ENCODE measurements at regions not wholly inside any gene's neighbourhood (a gene's known extent, or its start where the extent isn't known, plus 50 kb on each side); places are given as distances from the start of the nearest gene placed in this dataset.
"Not testable (repeated sequence)": the region's sequence is repeated elsewhere in the genome, so short reads cannot be mapped to it uniquely, and the experiment has no call there.

DNA sequence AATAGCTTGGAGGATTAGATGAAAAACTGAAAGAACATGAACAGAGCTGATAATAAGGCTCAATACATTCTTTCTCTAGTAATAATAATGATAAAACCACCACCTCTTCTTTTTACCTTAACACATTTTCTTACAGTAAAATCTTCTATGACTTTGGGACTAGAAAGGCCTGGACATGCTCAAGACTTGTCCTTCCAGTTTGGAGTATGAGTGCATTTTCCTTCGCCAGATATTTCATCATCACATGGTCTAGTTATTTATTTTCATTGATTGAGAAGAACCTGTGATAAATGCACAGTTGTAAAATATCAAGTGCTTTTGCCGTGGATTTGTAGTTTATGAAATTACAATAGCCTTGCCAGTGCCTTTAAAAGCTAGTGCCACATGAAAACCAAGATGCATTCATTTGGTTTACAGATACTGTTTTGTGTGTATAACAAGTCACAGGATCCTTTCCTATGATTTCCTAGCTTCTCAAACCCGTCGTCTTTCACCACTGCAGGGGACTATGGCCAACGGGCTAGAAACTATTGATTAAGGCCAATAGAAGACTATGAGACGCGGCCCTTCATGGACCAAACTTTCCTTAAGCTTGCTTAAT is 200.2 kb upstream of the ZNF217 start:
- Histone ChIP-seq H3K9me3 (no peaks in the 10 kb centered on the region), H3K36me3 (no peaks in the 10 kb centered on the region), H3K27me3 (no peaks in the 10 kb centered on the region), H3K4me3 (no peak overlapping the region), H3K4me1 (no peaks in the 10 kb centered on the region), H3K27ac (no peak overlapping the region)
- no peak for DNase-seq (ENCODE audit: low spot score in 2 of 2)
- intact Hi-C loops (cut with DNase I) = no loop called here
- TF ChIP-seq, protein P1, sequence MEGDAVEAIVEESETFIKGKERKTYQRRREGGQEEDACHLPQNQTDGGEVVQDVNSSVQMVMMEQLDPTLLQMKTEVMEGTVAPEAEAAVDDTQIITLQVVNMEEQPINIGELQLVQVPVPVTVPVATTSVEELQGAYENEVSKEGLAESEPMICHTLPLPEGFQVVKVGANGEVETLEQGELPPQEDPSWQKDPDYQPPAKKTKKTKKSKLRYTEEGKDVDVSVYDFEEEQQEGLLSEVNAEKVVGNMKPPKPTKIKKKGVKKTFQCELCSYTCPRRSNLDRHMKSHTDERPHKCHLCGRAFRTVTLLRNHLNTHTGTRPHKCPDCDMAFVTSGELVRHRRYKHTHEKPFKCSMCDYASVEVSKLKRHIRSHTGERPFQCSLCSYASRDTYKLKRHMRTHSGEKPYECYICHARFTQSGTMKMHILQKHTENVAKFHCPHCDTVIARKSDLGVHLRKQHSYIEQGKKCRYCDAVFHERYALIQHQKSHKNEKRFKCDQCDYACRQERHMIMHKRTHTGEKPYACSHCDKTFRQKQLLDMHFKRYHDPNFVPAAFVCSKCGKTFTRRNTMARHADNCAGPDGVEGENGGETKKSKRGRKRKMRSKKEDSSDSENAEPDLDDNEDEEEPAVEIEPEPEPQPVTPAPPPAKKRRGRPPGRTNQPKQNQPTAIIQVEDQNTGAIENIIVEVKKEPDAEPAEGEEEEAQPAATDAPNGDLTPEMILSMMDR (IDR thresholded peaks at IDR 0.05) = no peak

GRCh38 chr20:53792946-53793536 is 199.4 kb upstream of the ZNF217 start:
- intact Hi-C loops (cut with DNase I) = no loop called here
- TF ChIP-seq, protein P1 (IDR thresholded peaks at IDR 0.05) = no peak
- H3K4me3 ChIP-seq = no peak overlapping the region
- no peak for DNase-seq (ENCODE audit: low spot score in 2 of 2)
- no peaks in the 10 kb centered on the region for H3K36me3 ChIP-seq
- H3K9me3 ChIP-seq = no peaks in the 10 kb centered on the region
- no peak overlapping the region for H3K27ac ChIP-seq
- no peaks in the 10 kb centered on the region for H3K27me3 ChIP-seq
- no peaks in the 10 kb centered on the region for H3K4me1 ChIP-seq

GRCh38 chr20:53789989-53790675 is 196.5 kb upstream of the ZNF217 start:
- Histone ChIP-seq H3K4me3 (no peak overlapping the region), H3K4me1 (no peaks in the 10 kb centered on the region), H3K27ac (no peak overlapping the region), H3K9me3 (no peaks in the 10 kb centered on the region), H3K36me3 (no peaks in the 10 kb centered on the region), H3K27me3 (no peaks in the 10 kb centered on the region)
- no peak for DNase-seq (ENCODE audit: low spot score in 2 of 2)
- intact Hi-C loops (cut with DNase I) = no loop called here
- TF ChIP-seq, protein P1 (IDR thresholded peaks at IDR 0.05) = no peak

DNA sequence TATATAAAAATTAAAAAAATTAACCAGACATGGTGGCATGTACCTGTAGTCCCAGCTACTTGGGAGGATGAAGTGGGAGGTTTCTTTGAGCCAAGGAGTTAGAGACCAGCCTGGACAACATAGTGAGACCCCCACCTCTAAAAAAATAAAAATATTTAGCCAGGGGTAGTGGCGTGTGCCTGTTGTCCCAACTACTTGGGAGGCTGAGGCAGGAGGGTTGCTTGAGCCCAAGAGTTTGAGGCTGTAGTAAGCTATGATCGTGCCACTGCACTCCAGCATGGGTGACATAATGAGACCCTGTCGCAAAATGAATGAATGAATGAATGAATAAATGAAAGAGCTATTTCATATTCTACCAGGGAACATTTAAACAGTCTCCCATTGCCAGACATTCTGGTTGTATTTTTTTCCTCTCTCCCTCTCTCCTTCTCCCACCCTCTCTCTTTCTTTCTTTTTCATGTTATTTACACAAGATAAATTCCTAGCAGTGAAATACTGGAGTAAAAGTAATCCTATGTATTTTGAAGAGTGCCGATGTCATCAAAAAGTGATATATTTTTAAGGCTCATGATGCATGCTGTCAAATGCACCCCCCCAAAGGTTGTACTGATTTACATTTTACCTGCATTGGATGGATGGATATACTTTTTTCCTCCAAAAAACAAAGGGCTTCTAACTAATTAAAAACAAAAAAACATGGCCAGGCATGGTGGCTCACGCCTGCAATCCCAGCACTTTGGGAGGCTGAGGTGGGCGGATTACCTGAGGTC is 194.8 kb upstream of the ZNF217 start:
- H3K4me1 ChIP-seq = no peaks in the 10 kb centered on the region
- H3K27ac ChIP-seq = no peak overlapping the region
- H3K9me3 ChIP-seq = no peaks in the 10 kb centered on the region
- no peaks in the 10 kb centered on the region for H3K36me3 ChIP-seq
- TF ChIP-seq, protein P1 (IDR thresholded peaks at IDR 0.05) = no peak
- no peaks in the 10 kb centered on the region for H3K27me3 ChIP-seq
- no peak for DNase-seq (ENCODE audit: low spot score in 2 of 2)
- no peak overlapping the region for H3K4me3 ChIP-seq
- intact Hi-C loops (cut with DNase I) = no loop called here

GRCh38 chr20:53787491-53787931 is 193.9 kb upstream of the ZNF217 start:
- H3K4me1 ChIP-seq; H3K27ac ChIP-seq; H3K9me3 ChIP-seq; DNase-seq (ENCODE audit: low spot score in 2 of 2); H3K36me3 ChIP-seq; intact Hi-C loops (cut with DNase I); H3K4me3 ChIP-seq; H3K27me3 ChIP-seq: not testable (repeated sequence)

All from ascending aorta (tissue), 2 donors.